Glutamatergic neuron (in vitro differentiated cells): ENCODE measurements at regions not wholly inside any gene's neighbourhood (a gene's known extent, or its start where the extent isn't known, plus 50 kb on each side); places are given as distances from the start of the nearest gene placed in this dataset.
"Not testable (repeated sequence)": the region's sequence is repeated elsewhere in the genome, so short reads cannot be mapped to it uniquely, and the experiment has no call there.

Source experiments
- DNase-seq: peaks from one replicate; pipeline ENCODE4 v3.0.0; 2022
- H3K27ac Mint-ChIP-seq: one replicate; pipeline ENCODE4 v1.8.0; 2020; ENCODE audit warnings: mild to moderate bottlenecking, mixed read lengths, inconsistent platforms; ENCODE audit not compliant: unreplicated experiment
- H3K27me3 Mint-ChIP-seq: one replicate; pipeline ENCODE4 v1.8.0; 2020; ENCODE audit warnings: mild to moderate bottlenecking, moderate library complexity, mixed read lengths, inconsistent platforms; ENCODE audit not compliant: unreplicated experiment
- H3K36me3 Mint-ChIP-seq: one replicate; pipeline ENCODE4 v1.8.0; 2020; ENCODE audit warnings: mild to moderate bottlenecking, mixed read lengths, inconsistent platforms; ENCODE audit not compliant: unreplicated experiment
- H3K4me1 Mint-ChIP-seq: one replicate; pipeline ENCODE4 v1.8.0; 2020; ENCODE audit warnings: mild to moderate bottlenecking, low read depth, mixed read lengths, inconsistent platforms; ENCODE audit not compliant: unreplicated experiment
- H3K4me3 Mint-ChIP-seq: one replicate; pipeline ENCODE4 v1.8.0; 2020; ENCODE audit warnings: mild to moderate bottlenecking, mixed read lengths, inconsistent platforms; ENCODE audit not compliant: unreplicated experiment
- H3K9me3 Mint-ChIP-seq: one replicate; pipeline ENCODE4 v1.8.0; 2020; ENCODE audit warnings: mild to moderate bottlenecking, moderate library complexity, mixed read lengths, inconsistent platforms; ENCODE audit not compliant: unreplicated experiment
- TF ChIP-seq, protein P1 (sequence below): fragments of 200-600 bp; sonication (generic); IDR thresholded peaks from one replicate; pipeline ENCODE4 v1.5.0; 2021; ENCODE audit not compliant: partially characterized antibody, unreplicated experiment

DNA sequence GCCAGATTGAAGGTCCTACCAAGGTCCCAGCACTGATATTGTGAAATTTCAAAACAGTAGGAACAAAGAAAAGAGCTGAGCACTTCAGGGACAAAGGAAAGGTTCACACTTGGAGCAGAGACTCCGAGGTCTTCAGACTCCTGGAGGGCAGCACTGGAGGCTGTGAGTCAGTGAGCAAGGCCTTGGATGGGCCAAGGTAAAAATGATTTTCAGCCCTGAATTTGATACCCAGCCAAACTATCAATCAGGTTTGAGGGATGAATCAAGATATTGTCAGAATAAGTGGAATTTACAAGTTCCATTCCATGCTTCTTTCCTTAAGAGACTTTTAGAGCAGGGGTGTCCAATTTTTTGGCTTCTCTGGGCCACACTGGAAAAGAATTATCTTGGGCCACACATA lies 111.7 kb downstream of the ADRA2C start:
- Mint-ChIP-seq H3K27me3 (peaks cover 9% of the 10 kb centered on the region), H3K4me1 (peaks cover under 1% of the 10 kb centered on the region), H3K4me3 (no peak overlapping the region), H3K36me3 (peaks cover 16% of the 10 kb centered on the region), H3K9me3 (peaks cover 4% of the 10 kb centered on the region), H3K27ac (no peak overlapping the region)
- DNase-seq, result no peak
- TF ChIP-seq, protein P1, sequence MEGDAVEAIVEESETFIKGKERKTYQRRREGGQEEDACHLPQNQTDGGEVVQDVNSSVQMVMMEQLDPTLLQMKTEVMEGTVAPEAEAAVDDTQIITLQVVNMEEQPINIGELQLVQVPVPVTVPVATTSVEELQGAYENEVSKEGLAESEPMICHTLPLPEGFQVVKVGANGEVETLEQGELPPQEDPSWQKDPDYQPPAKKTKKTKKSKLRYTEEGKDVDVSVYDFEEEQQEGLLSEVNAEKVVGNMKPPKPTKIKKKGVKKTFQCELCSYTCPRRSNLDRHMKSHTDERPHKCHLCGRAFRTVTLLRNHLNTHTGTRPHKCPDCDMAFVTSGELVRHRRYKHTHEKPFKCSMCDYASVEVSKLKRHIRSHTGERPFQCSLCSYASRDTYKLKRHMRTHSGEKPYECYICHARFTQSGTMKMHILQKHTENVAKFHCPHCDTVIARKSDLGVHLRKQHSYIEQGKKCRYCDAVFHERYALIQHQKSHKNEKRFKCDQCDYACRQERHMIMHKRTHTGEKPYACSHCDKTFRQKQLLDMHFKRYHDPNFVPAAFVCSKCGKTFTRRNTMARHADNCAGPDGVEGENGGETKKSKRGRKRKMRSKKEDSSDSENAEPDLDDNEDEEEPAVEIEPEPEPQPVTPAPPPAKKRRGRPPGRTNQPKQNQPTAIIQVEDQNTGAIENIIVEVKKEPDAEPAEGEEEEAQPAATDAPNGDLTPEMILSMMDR, result no peak

DNA sequence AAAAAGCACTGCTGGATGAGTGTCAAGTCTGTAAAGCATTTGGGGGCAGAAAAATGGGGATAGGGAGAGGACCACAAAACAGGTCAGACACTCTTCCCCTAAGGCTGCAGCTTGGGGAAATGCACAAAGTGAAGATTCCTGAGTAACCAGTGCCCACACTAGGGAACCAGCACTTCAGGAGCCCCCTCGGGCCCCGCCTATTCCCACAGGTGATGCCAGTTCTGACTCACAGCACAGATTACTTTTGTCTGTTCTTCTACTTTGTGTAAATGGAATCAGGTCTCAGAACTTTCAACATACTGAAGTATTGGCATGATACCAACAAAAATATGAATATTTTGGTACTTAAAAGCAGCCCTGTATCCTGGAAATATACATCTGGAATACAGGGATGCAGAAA lies 112.5 kb downstream of the ADRA2C start:
- TF ChIP-seq, protein P1, result no peak
- H3K4me1 Mint-ChIP-seq, result no peaks in the 10 kb centered on the region
- peaks cover 16% of the 10 kb centered on the region for H3K36me3 Mint-ChIP-seq
- H3K27ac Mint-ChIP-seq, result no peak overlapping the region
- no peak overlapping the region for H3K4me3 Mint-ChIP-seq
- peaks cover 7% of the 10 kb centered on the region for H3K27me3 Mint-ChIP-seq
- DNase-seq, result no peak
- H3K9me3 Mint-ChIP-seq, result peaks cover 4% of the 10 kb centered on the region

DNA sequence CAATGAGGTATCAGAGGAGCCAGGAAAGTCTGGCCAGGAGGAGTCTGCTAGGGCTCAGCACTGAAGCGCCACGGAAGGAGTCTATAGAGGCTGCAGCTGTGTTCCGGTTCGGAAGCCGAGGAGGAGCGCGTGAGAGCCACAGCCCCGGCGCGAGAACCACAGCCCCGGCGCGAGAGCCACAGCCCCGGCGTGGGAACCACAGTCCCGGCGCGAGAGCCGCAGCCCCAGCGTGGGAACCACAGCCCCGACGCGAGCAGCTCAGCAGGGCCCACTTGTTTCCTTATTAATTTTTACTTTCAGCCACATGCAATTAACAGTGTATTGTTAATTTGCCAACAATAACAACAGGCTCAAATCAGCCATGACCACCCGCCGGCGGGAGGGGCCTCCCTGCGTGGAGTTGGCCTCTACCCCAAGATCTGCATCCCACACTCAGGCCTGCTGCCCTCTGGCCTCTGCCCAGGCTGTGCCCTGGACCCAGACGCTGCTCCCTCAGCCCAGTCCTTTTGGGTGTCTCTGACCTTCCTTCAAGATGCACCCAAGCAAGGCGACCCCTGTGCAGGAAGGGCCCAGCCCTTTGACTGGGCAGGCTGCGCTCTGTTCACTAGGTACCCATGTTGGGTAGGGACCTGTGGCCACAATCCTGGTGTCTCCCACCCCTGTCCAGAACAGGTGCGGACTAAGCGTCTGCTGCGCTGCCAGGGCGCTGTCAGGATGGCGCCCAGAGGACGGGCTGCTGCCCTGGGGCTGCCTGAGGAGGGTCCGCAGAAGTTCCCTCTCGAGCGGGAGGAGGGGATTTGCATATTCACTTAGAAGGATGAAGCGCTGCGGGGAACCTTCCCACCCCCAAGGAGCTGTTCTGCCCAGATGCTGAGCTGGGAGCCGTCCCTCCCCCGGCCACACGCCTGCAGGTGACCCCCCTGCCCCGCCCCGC lies 113.8 kb downstream of the ADRA2C start:
- TF ChIP-seq, protein P1, result no peak
- no peak overlapping the region for H3K27ac Mint-ChIP-seq
- H3K36me3 Mint-ChIP-seq, result peaks cover 16% of the 10 kb centered on the region
- H3K9me3 Mint-ChIP-seq, result peaks cover 4% of the 10 kb centered on the region
- no peak overlapping the region for H3K4me3 Mint-ChIP-seq
- H3K27me3 Mint-ChIP-seq, result peaks cover 5% of the 10 kb centered on the region
- no peak for DNase-seq
- no peaks in the 10 kb centered on the region for H3K4me1 Mint-ChIP-seq

DNA sequence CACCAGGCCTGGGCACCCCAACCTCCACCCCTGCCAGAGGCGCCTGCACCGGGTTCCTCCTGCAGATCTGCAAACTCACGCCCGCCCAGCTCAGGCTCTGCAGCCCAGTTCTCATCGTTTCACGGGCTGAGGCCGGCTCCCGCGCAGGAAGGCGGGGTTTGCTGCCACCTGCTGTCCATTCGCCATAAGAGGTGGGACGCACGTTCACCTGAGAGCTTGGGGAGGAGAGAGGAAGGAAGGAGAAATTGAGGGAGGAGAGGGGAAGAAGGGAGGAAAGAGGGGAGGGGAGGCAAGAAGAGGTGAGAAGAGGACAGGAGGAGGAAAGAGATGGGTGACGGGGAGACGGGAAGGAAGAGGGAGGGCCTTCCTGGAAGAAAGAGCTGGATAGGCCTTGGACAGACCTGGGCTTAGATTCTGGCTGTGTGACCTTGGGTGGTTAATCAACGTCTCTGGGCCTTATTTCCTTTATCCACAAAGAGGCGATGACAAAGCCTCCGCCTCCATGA lies 114.5 kb downstream of the ADRA2C start:
- Mint-ChIP-seq H3K4me1 (no peaks in the 10 kb centered on the region), H3K27me3 (peaks cover 6% of the 10 kb centered on the region), H3K36me3 (peaks cover 16% of the 10 kb centered on the region), H3K9me3 (peaks cover 6% of the 10 kb centered on the region), H3K4me3 (no peak overlapping the region), H3K27ac (no peak overlapping the region)
- TF ChIP-seq, protein P1, result peak; percentile 75
- peak; percentile 93 for DNase-seq

DNA sequence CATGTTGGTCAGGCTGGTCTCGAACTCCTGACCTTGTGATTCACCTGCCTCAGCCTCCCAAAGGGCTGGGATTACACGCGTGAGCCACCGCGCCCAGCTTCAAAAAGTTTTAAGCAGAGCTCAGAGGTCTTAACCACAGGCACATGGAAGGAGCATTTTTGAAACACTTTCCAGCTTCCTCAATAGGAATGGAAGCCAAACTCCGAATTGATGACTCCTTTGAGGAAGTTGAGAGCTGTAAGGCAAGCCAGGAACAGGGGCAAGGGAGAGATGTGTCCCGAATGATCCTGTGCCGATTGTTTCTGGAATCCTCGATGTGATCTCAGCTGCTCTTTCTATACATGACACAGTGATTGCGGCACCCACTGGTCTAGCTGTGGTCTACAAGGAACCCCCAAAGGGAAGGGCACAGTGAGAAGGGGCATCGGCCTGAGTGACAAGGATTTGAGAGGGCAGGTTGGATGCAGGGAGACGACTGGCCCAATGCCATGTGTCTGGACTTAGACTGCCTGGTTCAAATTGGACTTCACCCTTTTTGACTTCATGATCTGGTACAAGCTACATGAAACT lies 116.2 kb downstream of the ADRA2C start:
- H3K27me3 Mint-ChIP-seq, H3K27ac Mint-ChIP-seq, H3K4me1 Mint-ChIP-seq: not testable (repeated sequence)

DNA sequence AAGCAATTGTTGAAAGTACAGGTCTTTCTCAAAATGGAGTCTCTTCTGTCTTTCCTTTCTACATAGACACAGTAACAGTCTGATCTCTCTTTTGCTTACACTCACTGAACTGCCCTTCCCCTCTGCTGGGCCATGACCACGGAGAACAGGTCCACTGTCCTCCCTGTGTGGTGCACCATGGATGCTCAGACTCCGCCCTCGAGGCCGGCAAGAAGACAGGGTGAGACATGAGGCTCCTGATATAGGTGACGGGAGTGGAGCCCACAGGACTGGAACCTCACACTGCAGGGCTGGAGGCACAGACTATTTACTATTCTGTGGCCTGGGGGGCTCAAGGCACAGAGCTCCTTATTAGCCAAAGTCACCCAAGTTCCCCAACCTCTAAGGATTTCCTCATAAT lies 118.1 kb downstream of the ADRA2C start:
- not testable (repeated sequence) for H3K27ac Mint-ChIP-seq, H3K36me3 Mint-ChIP-seq, H3K9me3 Mint-ChIP-seq, DNase-seq, H3K4me1 Mint-ChIP-seq, H3K27me3 Mint-ChIP-seq, H3K4me3 Mint-ChIP-seq

More for the DNA sequence above, 116.2 kb downstream of the ADRA2C start:
- H3K36me3 Mint-ChIP-seq, result peaks cover 10% of the 10 kb centered on the region
- DNase-seq, H3K4me3 Mint-ChIP-seq, H3K9me3 Mint-ChIP-seq: not testable (repeated sequence)

DNA sequence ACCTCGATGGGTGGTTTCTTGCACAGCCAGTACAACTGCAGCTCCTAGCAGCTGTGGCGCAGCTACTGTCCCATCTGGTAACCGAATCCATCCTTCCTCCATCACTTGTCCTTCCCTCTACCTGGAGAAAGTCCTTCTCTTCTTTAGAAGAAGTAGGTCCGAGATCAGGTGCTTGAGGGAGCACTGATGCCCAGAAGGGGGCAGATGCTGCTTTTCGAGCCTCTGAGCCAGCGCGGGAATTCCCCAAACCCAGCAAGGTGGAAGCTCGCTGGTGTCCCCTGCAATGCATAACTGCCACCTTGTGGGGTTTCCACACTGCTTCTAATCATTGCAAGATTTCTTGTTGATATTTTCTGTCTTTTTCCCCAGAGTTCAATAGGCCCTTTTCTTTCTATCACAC lies 127.4 kb downstream of the ADRA2C start:
- not testable (repeated sequence) for H3K4me1 Mint-ChIP-seq, DNase-seq, H3K27me3 Mint-ChIP-seq, H3K4me3 Mint-ChIP-seq, H3K36me3 Mint-ChIP-seq, H3K27ac Mint-ChIP-seq, H3K9me3 Mint-ChIP-seq
